Liver (tissue), 8 donors: ENCODE measurements at regions not wholly inside any gene's neighbourhood (a gene's known extent, or its start where the extent isn't known, plus 50 kb on each side); places are given as distances from the start of the nearest gene placed in this dataset.

Experiments used
- DNase-seq: peaks from one replicate; pipeline ENCODE4 v3.0.0-alpha.2; 2017; ENCODE audit warnings: low spot score
- H3K27ac ChIP-seq, 2 donors: one replicate each; pipeline ENCODE4 v1.7.0; 2013; ENCODE audit warnings: inconsistent platforms in 2 of 2, low read length in 2 of 2, control low read depth in 1 of 2, low read depth in 1 of 2, mild to moderate bottlenecking in 1 of 2
- H3K27me3 ChIP-seq, 4 donors: one replicate each; pipeline versions ENCODE4 v1.6.1 to v1.7.0; 2013; ENCODE audit warnings: low read length in 3 of 4, inconsistent platforms in 1 of 4, mild to moderate bottlenecking in 1 of 4, moderate library complexity in 1 of 4; ENCODE audit not compliant: control insufficient read depth in 4 of 4, insufficient read depth in 4 of 4
- H3K36me3 ChIP-seq, 4 donors: one replicate each; pipeline versions ENCODE4 v1.6.1 to v1.7.0; 2013; ENCODE audit warnings: low read length in 3 of 4, mild to moderate bottlenecking in 3 of 4, low read depth in 1 of 4, moderate library complexity in 1 of 4; ENCODE audit not compliant: control insufficient read depth in 4 of 4, insufficient read depth in 3 of 4
- H3K4me1 ChIP-seq, 4 donors: one replicate each; pipeline versions ENCODE4 v1.6.1 to v1.7.0; 2013; ENCODE audit warnings: low read length in 3 of 4, mild to moderate bottlenecking in 3 of 4, moderate library complexity in 1 of 4; ENCODE audit not compliant: control insufficient read depth in 4 of 4, insufficient read depth in 4 of 4
- H3K4me3 ChIP-seq, 3 donors: one replicate each; pipeline versions ENCODE4 v1.6.1 to v1.7.0; 2013; ENCODE audit warnings: low read length in 3 of 3, control low read depth in 1 of 3, low read depth in 1 of 3, mild to moderate bottlenecking in 1 of 3
- H3K9ac ChIP-seq, 2 donors: one replicate each; pipeline ENCODE4 v1.7.0; 2013; ENCODE audit warnings: low read length in 2 of 2, mild to moderate bottlenecking in 2 of 2, moderate library complexity in 2 of 2, control low read depth in 1 of 2, low read depth in 1 of 2
- H3K9me3 ChIP-seq, 4 donors: one replicate each; pipeline versions ENCODE4 v1.6.1 to v1.7.0; 2013; ENCODE audit warnings: low read length in 3 of 4; ENCODE audit not compliant: control insufficient read depth in 4 of 4
- ATF3 ChIP-seq: IDR thresholded peaks from 2 replicates; pipeline ENCODE4 v1.6.1; 2016; ENCODE audit warnings: antibody characterized with exemption
- CTCF ChIP-seq: fragments of 150-350 bp; IDR thresholded peaks from 2 replicates; pipeline ENCODE4 v1.5.1; 2017; ENCODE audit warnings: improper control_type of control experiment, low read depth, low read length; ENCODE audit not compliant: missing input control
- EGR1 ChIP-seq, 2 donors: IDR thresholded peaks; 2 replicates each; pipeline ENCODE4 v1.6.1; 2016 to 2018; ENCODE audit warnings: antibody characterized with exemption in 2 of 2, low read depth in 2 of 2
- FOXA1 ChIP-seq: IDR thresholded peaks from 2 replicates; pipeline ENCODE4 v1.6.1; 2016; ENCODE audit warnings: antibody characterized with exemption
- FOXA2 ChIP-seq: IDR thresholded peaks from 2 replicates; pipeline ENCODE4 v1.6.1; 2016; ENCODE audit warnings: antibody characterized with exemption
- GABPA ChIP-seq, 2 donors: IDR thresholded peaks in 1 of 2; conservative IDR thresholded peaks in 1 of 2; 2 replicates each; pipeline ENCODE4 v1.6.1; 2016; ENCODE audit warnings: antibody characterized with exemption in 2 of 2, mild to moderate bottlenecking in 1 of 2, moderate library complexity in 1 of 2
- HNF4G ChIP-seq: IDR thresholded peaks from 2 replicates; pipeline ENCODE4 v1.6.1; 2016; ENCODE audit warnings: antibody characterized with exemption
- JUND ChIP-seq, 2 donors: IDR thresholded peaks; 2 replicates each; pipeline ENCODE4 v1.6.1; 2016; ENCODE audit warnings: antibody characterized with exemption in 2 of 2
- MAX ChIP-seq: IDR thresholded peaks from 2 replicates; pipeline ENCODE4 v1.6.1; 2016; ENCODE audit warnings: antibody characterized with exemption
- NR2F2 ChIP-seq: IDR thresholded peaks from 2 replicates; pipeline ENCODE4 v1.6.1; 2016; ENCODE audit warnings: antibody characterized with exemption
- RAD21 ChIP-seq, 2 donors: IDR thresholded peaks; 2 replicates each; pipeline ENCODE4 v1.6.1; 2016; ENCODE audit warnings: antibody characterized with exemption in 2 of 2, mild to moderate bottlenecking in 2 of 2
- REST ChIP-seq: IDR thresholded peaks from 2 replicates; pipeline ENCODE4 v1.6.1; 2016; ENCODE audit warnings: antibody characterized with exemption, mild to moderate bottlenecking
- RXRA ChIP-seq, 2 donors: IDR thresholded peaks; 2 replicates each; pipeline ENCODE4 v1.6.1; 2017 to 2018; ENCODE audit warnings: antibody characterized with exemption in 2 of 2, mild to moderate bottlenecking in 1 of 2
- SP1 ChIP-seq: IDR thresholded peaks from 2 replicates; pipeline ENCODE4 v1.6.1; 2018; ENCODE audit warnings: antibody characterized with exemption, mild to moderate bottlenecking
- TAF1 ChIP-seq: conservative IDR thresholded peaks from 2 replicates; pipeline ENCODE4 v1.6.1; 2016; ENCODE audit warnings: antibody characterized with exemption, mild to moderate bottlenecking
- YY1 ChIP-seq: IDR thresholded peaks from 2 replicates; pipeline ENCODE4 v1.6.1; 2016; ENCODE audit warnings: antibody characterized with exemption, mild to moderate bottlenecking
- ZBTB33 ChIP-seq: IDR thresholded peaks from 2 replicates; pipeline ENCODE4 v1.6.1; 2016; ENCODE audit warnings: antibody characterized with exemption
- WGBS: extraction: QIAGEN DNeasy Blood & Tissue Kit; methylation state at CpG from one replicate; pipeline ENCODE4 v1.1.7; 2013; 5-methylcytosine and 5-hydroxymethylcytosine counted together
- donor health status: healthy.
- donor health status: healthy.
- donor health status: healthy.
- donor health status: healthy.
- donor health status: healthy.

- Histone ChIP-seq H3K27me3 (peaks cover 0 to 6% (median 0%) of the 10 kb centered on the region in 4 donors), H3K4me3 (no peak overlapping the region), H3K9me3 (no peaks in the 10 kb centered on the region), H3K9ac (no peak overlapping the region), H3K4me1 (no peaks in the 10 kb centered on the region), H3K36me3 (no peaks in the 10 kb centered on the region), H3K27ac (no peak overlapping the region)
- TF ChIP-seq CTCF: no peak
- no peak for DNase-seq
Measured at GRCh38 chr4:67343199-67343598, 202.1 kb downstream of the CENPC start.

GRCh38 chr4:67342291-67342690 is 203.0 kb downstream of the CENPC start:
- DNase-seq: no peak
- Histone ChIP-seq H3K9ac (no peak overlapping the region), H3K4me3 (no peak overlapping the region), H3K4me1 (no peaks in the 10 kb centered on the region), H3K27ac (no peak overlapping the region), H3K36me3 (no peaks in the 10 kb centered on the region), H3K9me3 (no peaks in the 10 kb centered on the region), H3K27me3 (peaks cover 0 to 6% (median 0%) of the 10 kb centered on the region in 4 donors)
- no peak for TF ChIP-seq MAX
- TF ChIP-seq FOXA1: no peak
- TF ChIP-seq ATF3: no peak
- TF ChIP-seq JUND (IDR thresholded peaks at IDR 0.05): no peak
- TF ChIP-seq FOXA2: no peak
- no peak for TF ChIP-seq NR2F2
- no peak for TF ChIP-seq SP1
- no peak for TF ChIP-seq RAD21 (IDR thresholded peaks at IDR 0.05)
- no peak for TF ChIP-seq EGR1 (IDR thresholded peaks at IDR 0.05; ENCODE audit: low read depth in 2 of 2)
- no peak for TF ChIP-seq YY1
- no peak for TF ChIP-seq GABPA (IDR thresholded peaks at IDR 0.05 in 1 of 2, conservative IDR thresholded peaks at IDR 0.05 in 1 of 2)
- no peak for TF ChIP-seq HNF4G
- no peak for TF ChIP-seq RXRA (IDR thresholded peaks at IDR 0.05)
- no peak for TF ChIP-seq TAF1
- TF ChIP-seq ZBTB33: no peak
- TF ChIP-seq CTCF: no peak
- no peak for TF ChIP-seq REST
- 17% methylated on average over 2 of the region's 2 CpGs for WGBS
